ENCODE measurements at regions not wholly inside any gene's neighbourhood (a gene's known extent, or its start where the extent isn't known, plus 50 kb on each side); places are given as distances from the start of the nearest gene placed in this dataset.

DNA sequence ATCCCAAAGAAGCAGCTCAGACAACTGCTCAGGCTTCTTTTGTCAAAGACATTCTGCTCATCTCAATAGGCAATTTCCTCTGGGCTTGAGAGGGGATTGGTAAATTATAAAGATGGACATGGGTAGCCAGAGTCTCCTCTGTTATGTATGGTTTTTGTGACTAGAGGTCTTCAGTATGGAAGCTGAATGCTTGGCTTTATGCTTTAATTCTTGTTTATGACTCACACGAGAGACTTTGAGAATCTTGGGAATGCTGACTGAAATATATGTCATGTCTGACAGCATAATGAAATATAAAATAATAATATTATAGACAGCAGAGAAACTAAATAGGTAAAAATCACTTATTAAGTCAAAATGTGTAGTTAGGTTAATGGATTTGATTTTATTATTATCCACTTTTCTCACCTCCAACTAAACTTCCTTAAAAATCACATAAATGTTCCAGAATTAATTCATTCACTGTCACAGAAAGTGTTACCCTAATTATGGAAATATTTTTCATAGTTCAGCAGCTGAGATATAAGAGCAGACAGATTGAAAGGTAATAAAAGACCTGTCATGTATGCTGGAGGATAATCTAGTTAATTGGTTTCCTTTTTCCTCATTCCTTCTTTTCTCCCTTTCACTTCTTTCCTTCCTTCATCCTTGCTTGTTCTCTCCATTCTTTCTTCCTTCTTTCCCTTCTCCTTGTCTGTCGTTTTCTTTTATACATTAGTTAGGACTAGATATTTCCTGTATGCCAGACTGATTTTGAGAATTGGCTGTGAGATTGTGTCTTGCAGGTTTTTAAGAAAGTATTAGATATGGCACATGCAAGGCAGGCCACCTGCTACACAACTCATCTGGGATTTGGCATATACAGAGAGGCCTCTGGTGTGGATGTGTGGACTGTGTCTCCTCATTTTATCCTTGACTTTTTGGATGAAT, 1866.1 kb upstream of the NUDT12 start:
- Mint-ChIP-seq H3K27me3 (ENCODE audit: low read depth) (no peaks in the 10 kb centered on the region), H3K27ac (no peak overlapping the region), H3K4me1 (ENCODE audit: low read depth) (no peaks in the 10 kb centered on the region), H3K4me3 (no peak overlapping the region), H3K9me3 (peaks cover 5 to 6% of the 10 kb centered on the region in 2 donors), H3K36me3 (ENCODE audit: insufficient read depth in 2 of 2) (no peaks in the 10 kb centered on the region)
- ATAC-seq (replicated peaks in 1 of 2), result no peak
- no peak for DNase-seq

DNA sequence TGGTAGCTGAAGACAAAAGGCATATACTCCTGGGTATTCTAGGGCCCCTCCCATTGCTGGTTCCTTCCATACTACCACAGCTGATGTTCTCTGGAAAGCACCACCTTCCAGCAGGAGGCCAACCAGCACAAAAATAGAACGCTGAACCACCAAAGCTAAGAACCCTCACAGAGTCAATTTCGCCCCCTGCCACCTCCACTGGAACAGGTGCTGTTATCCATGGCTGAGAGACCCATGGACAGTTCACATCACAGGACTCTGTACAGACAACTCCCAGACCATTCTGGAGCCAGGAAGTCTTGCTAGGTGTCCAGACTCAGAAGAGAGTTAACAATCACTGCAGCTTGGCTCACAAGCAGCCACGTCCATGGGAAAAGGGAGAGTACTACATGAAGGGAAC, 1851.5 kb upstream of the NUDT12 start:
- no peak overlapping the region for H3K27ac Mint-ChIP-seq
- peaks cover 14 to 20% of the 10 kb centered on the region in 2 donors for H3K9me3 Mint-ChIP-seq
- no peak for DNase-seq
- H3K4me1 Mint-ChIP-seq (ENCODE audit: low read depth), result no peaks in the 10 kb centered on the region
- peaks cover 0 to 3% of the 10 kb centered on the region in 2 donors for H3K36me3 Mint-ChIP-seq (ENCODE audit: insufficient read depth in 2 of 2)
- H3K27me3 Mint-ChIP-seq (ENCODE audit: low read depth), result no peaks in the 10 kb centered on the region
- ATAC-seq (replicated peaks in 1 of 2), result no peak
- H3K4me3 Mint-ChIP-seq, result no peak overlapping the region

DNA sequence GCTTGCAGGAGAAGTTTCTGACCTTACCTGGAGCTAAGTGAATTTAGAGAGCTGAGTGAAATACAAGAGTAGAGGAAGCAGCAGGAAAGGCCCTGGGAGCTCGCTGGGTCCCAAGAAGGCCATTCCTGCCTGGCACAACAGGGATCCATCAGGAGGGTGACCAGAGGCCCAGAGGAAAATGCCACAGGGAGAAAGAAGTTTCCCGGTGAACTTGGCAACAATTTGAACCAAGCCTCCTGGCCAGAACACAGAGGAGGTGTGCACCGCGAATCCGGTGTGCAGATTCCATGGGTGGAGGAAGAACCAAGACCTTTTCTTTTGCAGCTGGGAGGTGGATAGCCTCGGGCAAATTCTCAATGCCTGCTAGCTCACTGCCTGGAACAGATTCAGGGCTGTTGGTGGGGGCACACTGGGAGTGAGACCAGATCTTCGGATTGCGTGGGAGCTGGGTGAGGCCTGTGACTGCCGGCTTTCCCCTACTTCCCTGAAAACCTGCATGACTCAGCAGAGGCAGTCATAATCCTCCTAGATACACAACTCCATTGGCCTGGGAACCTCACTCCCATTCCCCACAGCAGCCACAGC, 1850.9 kb upstream of the NUDT12 start:
- no peaks in the 10 kb centered on the region for H3K27me3 Mint-ChIP-seq (ENCODE audit: low read depth)
- H3K36me3 Mint-ChIP-seq (ENCODE audit: insufficient read depth in 2 of 2), result peaks cover 0 to 3% of the 10 kb centered on the region in 2 donors
- peaks cover 11 to 19% of the 10 kb centered on the region in 2 donors for H3K9me3 Mint-ChIP-seq
- no peak overlapping the region for H3K27ac Mint-ChIP-seq
- no peak overlapping the region for H3K4me3 Mint-ChIP-seq
- ATAC-seq (replicated peaks in 1 of 2) (no peak), DNase-seq (no peak)
- no peaks in the 10 kb centered on the region for H3K4me1 Mint-ChIP-seq (ENCODE audit: low read depth)

DNA sequence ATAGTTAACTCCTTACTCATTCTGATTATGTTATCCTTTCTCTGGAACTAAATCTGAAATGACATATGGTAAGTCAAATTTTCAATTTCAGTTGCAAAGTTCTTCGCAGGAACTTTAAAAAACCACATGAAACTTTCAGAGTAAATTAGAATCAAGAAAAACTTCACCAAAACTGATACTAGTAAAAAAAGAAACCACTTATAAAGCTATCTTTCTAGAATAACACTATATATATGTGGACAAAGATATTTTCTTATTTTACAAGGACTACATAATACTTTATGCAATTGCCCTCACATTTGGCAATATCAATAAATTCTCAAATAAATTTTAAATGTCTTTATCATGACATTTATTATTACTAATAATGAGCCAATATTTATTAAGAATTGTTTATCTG, 1847.1 kb upstream of the NUDT12 start:
- no peaks in the 10 kb centered on the region for H3K27me3 Mint-ChIP-seq (ENCODE audit: low read depth)
- no peak for DNase-seq

DNA sequence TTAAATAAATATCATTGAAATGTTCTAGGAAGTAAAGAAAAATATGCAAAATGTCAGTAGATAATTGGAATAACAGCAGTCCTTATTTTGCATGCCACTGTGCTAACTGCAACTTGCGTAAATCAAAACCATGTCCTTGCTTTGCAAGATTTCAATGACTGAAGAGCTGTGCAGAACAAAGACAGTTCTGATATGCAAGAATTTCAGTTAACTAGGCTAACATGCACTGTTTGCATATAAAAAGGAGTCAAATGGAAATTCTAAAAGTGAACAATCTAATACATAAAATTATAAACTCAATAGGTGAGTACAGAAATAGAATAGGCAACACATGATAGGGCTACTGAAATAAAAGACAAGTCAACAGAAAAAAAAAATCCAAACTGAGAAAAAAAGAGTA, 1844.6 kb upstream of the NUDT12 start:
- Mint-ChIP-seq H3K9me3 (peaks cover 3 to 6% of the 10 kb centered on the region in 2 donors), H3K36me3 (ENCODE audit: insufficient read depth in 2 of 2) (no peaks in the 10 kb centered on the region), H3K27ac (no peak overlapping the region), H3K4me1 (ENCODE audit: low read depth) (no peaks in the 10 kb centered on the region), H3K4me3 (no peak overlapping the region), H3K27me3 (ENCODE audit: low read depth) (no peaks in the 10 kb centered on the region)
- no peak for DNase-seq
- ATAC-seq (replicated peaks in 1 of 2), result no peak

More for the DNA sequence above, 1847.1 kb upstream of the NUDT12 start:
- H3K36me3 Mint-ChIP-seq (ENCODE audit: insufficient read depth in 2 of 2), result peaks cover 0 to 3% of the 10 kb centered on the region in 2 donors
- H3K9me3 Mint-ChIP-seq, result peaks cover 7 to 8% of the 10 kb centered on the region in 2 donors
- H3K27ac Mint-ChIP-seq, result no peak overlapping the region
- H3K4me1 Mint-ChIP-seq (ENCODE audit: low read depth), result no peaks in the 10 kb centered on the region
- no peak overlapping the region for H3K4me3 Mint-ChIP-seq
- no peak for ATAC-seq (replicated peaks in 1 of 2)

DNA sequence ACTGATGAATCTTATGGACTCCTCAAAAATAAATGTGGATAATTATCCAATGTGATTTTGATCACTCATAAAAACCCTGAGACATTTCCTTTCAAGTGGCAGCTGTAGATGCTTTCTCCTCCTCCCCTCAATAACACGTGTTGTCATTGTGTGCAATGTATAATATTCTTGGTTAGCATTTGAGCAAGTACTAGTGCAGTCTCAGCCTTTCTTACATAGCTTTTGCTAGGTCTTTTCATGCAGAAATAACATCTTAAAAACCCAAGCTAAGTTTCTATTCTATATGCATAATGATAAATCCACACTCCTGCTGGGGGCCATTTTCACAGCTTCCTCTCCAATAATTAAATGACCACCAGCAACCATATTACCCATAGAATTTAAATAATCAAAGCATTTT, 1835.2 kb upstream of the NUDT12 start:
- Mint-ChIP-seq H3K4me1 (ENCODE audit: low read depth) (no peaks in the 10 kb centered on the region), H3K27ac (no peak overlapping the region), H3K4me3 (no peak overlapping the region), H3K9me3 (peaks cover 2 to 8% of the 10 kb centered on the region in 2 donors), H3K27me3 (ENCODE audit: low read depth) (no peaks in the 10 kb centered on the region), H3K36me3 (ENCODE audit: insufficient read depth in 2 of 2) (peaks cover 0 to 1% of the 10 kb centered on the region in 2 donors)
- ATAC-seq (replicated peaks in 1 of 2) (no peak), DNase-seq (no peak)

DNA sequence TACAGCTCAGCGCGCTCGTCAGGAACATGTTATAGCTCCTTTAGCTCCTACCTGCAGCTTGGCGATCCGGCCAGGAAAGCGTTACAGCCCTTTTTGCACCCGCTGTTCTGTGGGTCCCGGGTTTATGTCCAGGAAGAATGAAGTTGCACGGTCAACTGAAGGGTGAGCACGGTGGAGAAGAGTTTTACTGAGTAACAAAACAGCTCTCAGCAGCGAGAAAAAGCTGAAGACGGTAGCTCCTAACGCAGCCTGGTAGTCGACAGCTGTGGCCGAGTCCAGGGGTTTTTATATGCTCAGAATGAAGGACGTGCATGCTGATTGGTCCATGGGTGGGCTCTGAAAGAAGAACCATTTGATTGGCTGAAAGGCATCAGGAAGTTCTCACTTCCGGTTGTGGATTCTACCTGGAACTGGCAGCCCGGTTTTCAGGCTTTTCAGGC, 1830.1 kb upstream of the NUDT12 start:
- Mint-ChIP-seq H3K36me3 (ENCODE audit: insufficient read depth in 2 of 2) (no peaks in the 10 kb centered on the region), H3K9me3 (peaks cover 3% of the 10 kb centered on the region in 2 donors), H3K4me3 (no peak overlapping the region), H3K27ac (no peak overlapping the region), H3K27me3 (ENCODE audit: low read depth) (no peaks in the 10 kb centered on the region), H3K4me1 (ENCODE audit: low read depth) (no peaks in the 10 kb centered on the region)
- DNase-seq (no peak), ATAC-seq (replicated peaks in 1 of 2) (no peak)

DNA sequence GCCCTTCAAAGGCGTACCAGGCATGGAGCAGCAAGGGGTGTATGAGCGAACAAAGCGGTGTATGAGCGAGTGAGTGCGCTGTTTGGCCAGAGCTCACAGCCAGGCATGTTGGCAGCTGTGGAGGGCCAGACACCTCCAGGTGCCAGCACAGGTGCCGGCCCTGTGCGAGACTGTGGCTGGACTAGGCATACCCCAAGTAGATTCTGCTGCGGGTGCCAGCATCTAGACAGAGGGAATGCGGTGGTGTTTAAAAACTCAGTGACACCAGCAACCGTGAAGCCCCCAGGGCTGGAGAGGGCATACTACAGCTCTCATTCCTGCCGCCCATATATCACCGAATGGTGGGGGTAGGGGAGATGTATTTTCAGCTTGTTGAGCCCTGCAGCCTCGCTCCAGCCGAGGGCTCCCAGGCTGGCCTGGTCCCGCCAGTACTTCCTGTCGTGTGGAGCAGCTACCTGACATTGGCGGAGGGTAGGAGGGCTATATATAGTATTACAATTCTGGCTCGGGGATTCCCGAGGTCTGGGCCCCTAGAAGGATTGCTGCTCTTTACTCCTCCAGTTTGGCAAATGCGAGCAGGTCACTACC, 1829.6 kb upstream of the NUDT12 start:
- ATAC-seq (replicated peaks in 1 of 2) (no peak), DNase-seq (no peak)
- no peak overlapping the region for H3K27ac Mint-ChIP-seq
- no peak overlapping the region for H3K4me3 Mint-ChIP-seq
- H3K4me1 Mint-ChIP-seq (ENCODE audit: low read depth), result no peaks in the 10 kb centered on the region
- no peaks in the 10 kb centered on the region for H3K36me3 Mint-ChIP-seq (ENCODE audit: insufficient read depth in 2 of 2)
- peaks cover 2 to 3% of the 10 kb centered on the region in 2 donors for H3K9me3 Mint-ChIP-seq
- no peaks in the 10 kb centered on the region for H3K27me3 Mint-ChIP-seq (ENCODE audit: low read depth)

DNA sequence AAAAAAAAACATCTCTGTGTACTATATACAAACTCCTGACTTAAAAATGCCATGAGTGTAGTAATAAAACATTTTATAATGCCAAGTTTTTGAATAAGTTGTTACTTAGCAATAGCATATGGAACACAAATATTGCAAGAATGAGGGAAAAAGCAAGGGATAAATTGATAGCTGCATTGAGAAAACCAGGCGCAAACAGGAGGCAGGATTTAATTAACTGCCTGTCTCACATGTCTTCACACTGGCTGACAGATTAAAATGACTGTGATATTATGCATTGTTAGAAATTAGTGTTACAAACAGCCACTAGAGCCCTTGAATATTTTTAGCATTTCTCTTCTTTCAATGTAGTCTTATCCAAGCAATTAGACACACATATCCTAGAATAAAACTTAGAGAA, 1817.5 kb upstream of the NUDT12 start:
- Mint-ChIP-seq H3K9me3 (peaks cover 6 to 9% of the 10 kb centered on the region in 2 donors), H3K27ac (no peak overlapping the region)
- ATAC-seq (replicated peaks in 1 of 2), result no peak

DNA sequence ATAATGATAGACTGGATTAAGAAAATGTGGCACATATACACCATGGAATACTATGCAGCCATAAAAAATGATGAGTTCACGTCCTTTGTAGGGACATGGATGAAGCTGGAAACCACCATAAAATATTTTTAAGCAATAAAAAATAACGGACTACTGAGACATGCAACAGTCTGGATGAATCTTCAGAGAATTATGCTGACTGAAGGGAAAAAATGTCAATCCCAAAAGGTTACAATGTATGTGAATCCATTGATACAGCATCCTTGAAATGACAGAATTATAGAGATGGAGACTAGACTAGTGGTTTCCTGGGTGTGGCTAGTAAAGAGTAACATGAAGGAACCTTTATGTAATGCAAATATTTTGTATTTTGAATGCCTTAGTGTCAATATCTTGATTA, 1808.6 kb upstream of the NUDT12 start:
- Mint-ChIP-seq H3K4me1 (ENCODE audit: low read depth) (no peaks in the 10 kb centered on the region), H3K9me3 (peaks cover 0 to 5% of the 10 kb centered on the region in 2 donors), H3K27me3 (ENCODE audit: low read depth) (no peaks in the 10 kb centered on the region), H3K4me3 (no peak overlapping the region), H3K27ac (no peak overlapping the region), H3K36me3 (ENCODE audit: insufficient read depth in 2 of 2) (no peaks in the 10 kb centered on the region)
- ATAC-seq (replicated peaks in 1 of 2) (no peak), DNase-seq (no peak)

More for the DNA sequence above, 1817.5 kb upstream of the NUDT12 start:
- Mint-ChIP-seq H3K4me3 (no peak overlapping the region), H3K4me1 (ENCODE audit: low read depth) (no peaks in the 10 kb centered on the region), H3K36me3 (ENCODE audit: insufficient read depth in 2 of 2) (no peaks in the 10 kb centered on the region), H3K27me3 (ENCODE audit: low read depth) (no peaks in the 10 kb centered on the region)
- no peak for DNase-seq

DNA sequence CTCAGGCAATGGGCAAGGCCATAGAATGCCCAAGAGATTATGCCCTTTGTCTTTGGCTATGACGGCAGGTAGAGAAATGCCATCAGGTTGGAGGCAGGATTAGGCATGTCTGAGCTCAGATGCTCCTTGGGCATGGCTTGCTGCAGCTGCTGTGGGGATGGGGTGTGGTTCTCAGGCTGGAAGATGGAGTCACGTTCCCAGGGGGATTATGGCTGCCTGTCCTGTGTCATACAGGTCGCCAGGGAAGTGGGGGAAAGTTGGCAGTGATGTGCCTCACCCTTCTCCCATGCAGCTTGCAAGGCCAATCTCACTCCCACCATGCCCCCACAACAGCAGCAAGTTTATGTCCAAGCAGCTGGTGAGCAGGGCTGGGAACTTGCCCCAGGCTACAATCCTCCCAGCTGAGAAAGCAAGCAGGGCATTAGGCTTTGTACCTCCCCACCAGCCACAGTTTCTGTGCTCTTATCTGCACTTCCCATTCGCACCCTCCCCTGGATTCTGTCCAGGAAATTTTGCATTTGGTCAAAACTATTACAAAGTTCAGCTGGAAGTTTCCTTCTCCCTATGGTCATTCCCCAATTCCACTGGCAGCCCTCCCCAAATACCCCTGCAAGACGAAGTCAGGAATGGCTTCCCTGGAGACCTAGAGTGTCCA, 1788.0 kb upstream of the NUDT12 start:
- ATAC-seq (replicated peaks in 1 of 2) (no peak), DNase-seq (no peak)
- Mint-ChIP-seq H3K4me1 (ENCODE audit: low read depth) (no peaks in the 10 kb centered on the region), H3K9me3 (peaks cover under 1 to 4% of the 10 kb centered on the region in 2 donors), H3K4me3 (no peak overlapping the region), H3K36me3 (ENCODE audit: insufficient read depth in 2 of 2) (peaks cover 0 to 2% of the 10 kb centered on the region in 2 donors), H3K27ac (no peak overlapping the region), H3K27me3 (ENCODE audit: low read depth) (no peaks in the 10 kb centered on the region)

DNA sequence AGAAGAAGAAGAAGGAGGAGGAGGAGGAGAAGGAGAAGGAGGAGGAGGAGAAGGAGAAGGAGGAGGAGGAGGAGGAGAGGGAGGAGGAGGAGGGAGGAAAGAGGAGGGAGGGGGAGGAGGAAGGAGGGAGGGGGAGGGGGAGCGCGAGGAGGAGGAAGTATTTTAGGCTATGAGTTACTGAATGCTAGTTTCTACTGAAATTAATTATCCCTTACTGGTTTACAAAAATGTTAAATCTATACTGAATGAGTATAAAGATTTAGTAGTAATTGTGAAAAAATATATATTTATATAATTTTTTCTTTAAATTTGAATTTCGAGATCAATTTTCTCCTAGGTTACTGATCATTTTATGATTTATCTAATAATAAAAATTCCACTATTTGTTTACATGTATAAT, 1769.0 kb upstream of the NUDT12 start:
- Mint-ChIP-seq H3K36me3 (ENCODE audit: insufficient read depth in 2 of 2) (peaks cover 0 to 2% of the 10 kb centered on the region in 2 donors), H3K4me3 (no peak overlapping the region), H3K27ac (no peak overlapping the region), H3K4me1 (ENCODE audit: low read depth) (no peaks in the 10 kb centered on the region), H3K27me3 (ENCODE audit: low read depth) (no peaks in the 10 kb centered on the region), H3K9me3 (peaks cover 6 to 9% of the 10 kb centered on the region in 2 donors)
- DNase-seq (no peak), ATAC-seq (replicated peaks in 1 of 2) (no peak)

DNA sequence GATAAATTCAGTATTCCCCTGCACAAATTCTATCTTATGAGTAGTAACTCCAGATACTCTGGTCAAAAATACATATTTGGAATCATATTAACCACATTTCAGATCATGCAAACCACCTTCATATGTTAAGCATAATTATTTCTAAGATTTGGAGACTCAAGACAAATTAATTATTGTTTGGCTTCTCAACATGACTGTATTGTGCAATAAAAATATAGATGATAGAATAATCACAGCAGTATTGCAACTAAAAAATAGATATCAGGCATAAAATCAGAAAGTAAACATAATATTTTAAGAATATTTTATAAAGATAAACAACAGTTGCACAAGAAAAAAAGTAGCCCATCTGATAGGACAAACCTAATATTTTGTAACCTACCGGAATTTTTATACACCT, 1767.6 kb upstream of the NUDT12 start:
- Mint-ChIP-seq H3K27me3 (ENCODE audit: low read depth) (no peaks in the 10 kb centered on the region), H3K4me1 (ENCODE audit: low read depth) (no peaks in the 10 kb centered on the region), H3K9me3 (peaks cover 3 to 8% of the 10 kb centered on the region in 2 donors), H3K27ac (no peak overlapping the region), H3K4me3 (no peak overlapping the region), H3K36me3 (ENCODE audit: insufficient read depth in 2 of 2) (peaks cover 0 to 2% of the 10 kb centered on the region in 2 donors)
- ATAC-seq (replicated peaks in 1 of 2) (no peak), DNase-seq (no peak)

All from activated T-cell treated with anti-CD3 and anti-CD28 coated beads, Interleukin-2, amount 50 U/mL, for 72 hours (primary cell).